GDM1 (cell line): ENCODE measurements at regions not wholly inside any gene's neighbourhood (a gene's known extent, or its start where the extent isn't known, plus 50 kb on each side); places are given as distances from the start of the nearest gene placed in this dataset.
"Not testable (repeated sequence)": the region's sequence is repeated elsewhere in the genome, so short reads cannot be mapped to it uniquely, and the experiment has no call there.

Experiments used
- DNase-seq: peaks from one replicate; lab custom pipeline; 2025; lab: John Stamatoyannopoulos, UW

- DNase-seq: no peak
Observed at GRCh38 chr2:185384822-185385560, 353.6 kb upstream of the FSIP2 start.

- DNase-seq: no peak
Observed at GRCh38 chr2:185388226-185388625, 350.4 kb upstream of the FSIP2 start.

GRCh38 chr2:185391543-185391942 is 347.1 kb upstream of the FSIP2 start:
- no peak for DNase-seq

GRCh38 chr2:185393091-185393490 is 345.5 kb upstream of the FSIP2 start:
- DNase-seq: no peak

GRCh38 chr2:185402474-185402873 is 336.1 kb upstream of the FSIP2 start:
- no peak for DNase-seq

GRCh38 chr2:185404578-185404977 is 334.0 kb upstream of the FSIP2 start:
- no peak for DNase-seq

- no peak for DNase-seq
Observed at GRCh38 chr2:185417111-185417510, 321.5 kb upstream of the FSIP2 start.

- DNase-seq: no peak
Observed at GRCh38 chr2:185417688-185418087, 320.9 kb upstream of the FSIP2 start.

GRCh38 chr2:185424958-185425629 is 313.5 kb upstream of the FSIP2 start:
- DNase-seq: not testable (repeated sequence)

- DNase-seq: no peak
Observed at GRCh38 chr2:185428000-185428399, 310.6 kb upstream of the FSIP2 start.

- DNase-seq: no peak
Observed at GRCh38 chr2:185433824-185434223, 304.8 kb upstream of the FSIP2 start.

GRCh38 chr2:185436787-185437372 is 301.7 kb upstream of the FSIP2 start:
- DNase-seq: no peak

- DNase-seq: no peak
Observed at GRCh38 chr2:185441486-185442005, 297.1 kb upstream of the FSIP2 start.

GRCh38 chr2:185456517-185456916 is 282.1 kb upstream of the FSIP2 start:
- no peak for DNase-seq

GRCh38 chr2:185463481-185463880 is 275.1 kb upstream of the FSIP2 start:
- no peak for DNase-seq

- no peak for DNase-seq
Observed at GRCh38 chr2:185466915-185467314, 271.7 kb upstream of the FSIP2 start.

GRCh38 chr2:185471441-185471840 is 267.2 kb upstream of the FSIP2 start:
- no peak for DNase-seq

- DNase-seq: no peak
Observed at GRCh38 chr2:185472574-185472973, 266.0 kb upstream of the FSIP2 start.

- DNase-seq: no peak
Observed at GRCh38 chr2:185473838-185474237, 264.8 kb upstream of the FSIP2 start.

GRCh38 chr2:185475914-185476313 is 262.7 kb upstream of the FSIP2 start:
- no peak for DNase-seq

GRCh38 chr2:185477452-185477851 is 261.2 kb upstream of the FSIP2 start:
- DNase-seq: no peak

GRCh38 chr2:185484602-185485001 is 254.0 kb upstream of the FSIP2 start:
- DNase-seq: no peak

GRCh38 chr2:185502351-185502750 is 236.3 kb upstream of the FSIP2 start:
- no peak for DNase-seq
